SH-SY5Y (cell line): ENCODE measurements at regions not wholly inside any gene's neighbourhood (a gene's known extent, or its start where the extent isn't known, plus 50 kb on each side); places are given as distances from the start of the nearest gene placed in this dataset.

Experiments used
- GATA2 ChIP-seq: IDR thresholded peaks from 2 replicates; pipeline ENCODE4 v1.6.1; 2011; ENCODE audit warnings: mild to moderate bottlenecking, low read depth, low read length
- GATA3 ChIP-seq: IDR thresholded peaks from 2 replicates; pipeline ENCODE4 v1.6.1; 2011; ENCODE audit warnings: low read depth, mild to moderate bottlenecking, low read length, moderate library complexity

DNA sequence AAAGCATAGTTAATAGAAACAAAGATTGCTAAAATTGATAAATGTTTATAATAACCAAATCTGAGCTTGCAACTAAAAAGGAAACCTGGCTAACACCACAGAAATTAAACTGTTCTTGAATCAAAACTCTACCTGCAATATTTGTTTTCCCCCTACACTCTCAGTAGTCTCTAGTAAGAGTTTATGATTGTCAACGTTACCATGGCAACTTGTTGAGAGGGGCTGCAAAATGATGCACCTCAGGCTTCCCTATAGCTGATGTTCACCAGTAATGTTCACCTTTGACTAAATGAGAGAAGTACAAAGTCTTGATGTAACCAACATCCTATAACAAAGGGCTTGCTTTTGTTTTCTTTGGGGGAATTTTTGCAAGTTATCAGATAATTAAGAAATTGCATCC lies 101.1 kb upstream of the FHIT start:
- TF ChIP-seq GATA2, result no peak
- TF ChIP-seq GATA3, result no peak
